Stimulated activated CD4-positive, alpha-beta T cell treated with anti-CD3 and anti-CD28 coated beads, Interleukin-12 subunit alpha, Interleukin-12 subunit beta, amount 100 ng/mL, for 4 hours (primary cell): ENCODE measurements at regions not wholly inside any gene's neighbourhood (a gene's known extent, or its start where the extent isn't known, plus 50 kb on each side); places are given as distances from the start of the nearest gene placed in this dataset.

Experiments used
- DNase-seq: peaks from one replicate; pipeline ENCODE4 v3.0.0-alpha.2; 2020

DNA sequence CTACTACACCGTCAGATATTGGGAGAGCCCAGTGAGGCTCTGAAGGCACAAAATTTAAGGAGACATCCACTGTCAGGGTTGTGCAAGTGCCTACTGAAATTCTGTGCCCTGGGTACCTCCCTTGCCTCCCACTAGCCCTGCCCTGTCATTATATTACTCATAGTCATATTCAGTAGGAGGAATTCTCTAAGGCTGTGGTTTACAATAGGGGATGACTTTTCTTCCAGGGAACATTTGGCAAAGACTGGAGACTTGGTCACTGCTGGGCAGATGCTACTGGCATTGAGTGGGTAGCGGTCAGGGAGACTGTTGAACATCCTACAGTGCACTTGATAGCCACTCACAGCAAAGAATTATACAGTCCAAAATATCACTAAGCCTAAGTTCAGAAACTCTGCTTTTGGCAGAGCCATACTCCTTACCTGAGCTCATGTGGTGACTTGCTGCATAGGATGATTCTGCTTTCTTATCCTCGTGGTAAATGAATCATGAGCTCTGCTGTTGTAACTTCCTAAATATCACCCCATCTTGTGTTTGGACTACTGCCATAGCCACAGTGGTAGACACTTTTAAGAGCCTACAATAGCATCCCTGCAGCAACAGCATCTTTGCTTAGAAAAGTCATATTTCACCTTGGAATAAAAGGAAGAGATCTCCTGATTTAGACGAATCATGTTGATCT, 563.4 kb upstream of the PLXNA2 start:
- no peak for DNase-seq

DNA sequence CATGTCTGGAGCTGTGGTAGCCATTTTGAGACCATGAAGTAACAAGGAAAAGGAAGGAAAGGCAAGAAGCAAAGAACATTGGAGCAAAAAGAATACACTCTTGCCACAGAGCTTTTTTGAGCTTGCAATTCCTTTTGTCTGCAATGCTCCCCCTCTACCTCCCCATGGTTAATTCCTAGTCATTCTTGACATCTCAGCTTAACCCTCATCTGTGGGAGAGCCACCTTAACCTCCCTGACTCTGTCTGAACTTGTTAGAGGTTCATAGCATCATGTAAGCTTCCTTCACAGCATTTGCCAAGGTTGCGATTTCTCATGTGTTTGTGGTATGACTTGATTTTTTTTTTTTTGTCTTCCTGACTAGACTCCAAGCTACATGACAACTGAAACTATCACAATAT, 564.1 kb upstream of the PLXNA2 start:
- no peak for DNase-seq

DNA sequence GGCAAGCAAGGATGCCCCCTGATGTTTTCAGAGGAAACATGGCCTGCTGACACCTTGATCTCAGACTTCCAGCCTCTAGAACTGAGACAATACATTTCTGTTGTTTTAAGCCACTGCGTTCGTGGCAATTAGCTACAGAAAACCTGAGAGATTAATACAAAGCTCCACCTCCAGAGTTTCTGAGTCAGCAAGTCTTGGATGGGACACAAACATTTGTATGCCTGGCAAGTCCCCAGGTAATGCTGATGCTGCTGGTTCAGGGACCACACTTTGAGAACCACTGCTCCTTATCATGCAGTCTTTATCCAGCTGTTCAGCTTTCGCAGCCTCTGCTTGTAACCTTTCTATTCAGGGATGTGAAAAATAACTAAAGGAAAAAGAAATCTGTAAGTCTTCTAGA, 565.7 kb upstream of the PLXNA2 start:
- no peak for DNase-seq

DNA sequence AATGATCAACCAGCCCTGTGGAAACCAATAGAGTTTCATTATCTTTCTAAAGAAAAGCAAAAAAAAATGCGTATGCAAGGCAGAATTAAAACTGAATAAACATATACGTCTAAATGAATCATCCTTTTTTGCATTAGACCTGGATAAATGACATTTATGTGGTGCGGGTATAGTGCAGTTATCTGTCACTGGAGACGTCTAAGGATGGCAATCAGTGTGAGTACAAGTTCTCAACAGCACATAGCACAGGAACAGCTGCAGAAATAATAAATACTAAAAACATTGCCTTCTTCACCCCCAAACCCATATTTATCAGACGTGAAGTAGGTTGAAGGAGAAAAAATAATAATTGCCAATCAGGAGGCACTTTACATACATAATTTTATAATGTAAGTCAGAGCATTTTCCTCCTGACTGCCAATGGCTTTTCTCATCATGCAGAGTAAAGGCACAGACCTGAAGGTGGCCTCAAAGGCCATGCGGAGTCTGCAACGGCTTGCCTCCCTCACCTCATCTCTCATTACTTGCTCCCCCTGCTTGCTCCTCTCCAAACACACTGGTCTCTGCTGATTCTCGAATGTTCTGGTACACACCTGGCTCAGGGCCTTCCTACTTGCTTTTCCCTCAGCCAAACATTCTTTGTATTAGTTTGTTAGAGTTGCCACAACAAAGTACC, 574.7 kb upstream of the PLXNA2 start:
- no peak for DNase-seq

DNA sequence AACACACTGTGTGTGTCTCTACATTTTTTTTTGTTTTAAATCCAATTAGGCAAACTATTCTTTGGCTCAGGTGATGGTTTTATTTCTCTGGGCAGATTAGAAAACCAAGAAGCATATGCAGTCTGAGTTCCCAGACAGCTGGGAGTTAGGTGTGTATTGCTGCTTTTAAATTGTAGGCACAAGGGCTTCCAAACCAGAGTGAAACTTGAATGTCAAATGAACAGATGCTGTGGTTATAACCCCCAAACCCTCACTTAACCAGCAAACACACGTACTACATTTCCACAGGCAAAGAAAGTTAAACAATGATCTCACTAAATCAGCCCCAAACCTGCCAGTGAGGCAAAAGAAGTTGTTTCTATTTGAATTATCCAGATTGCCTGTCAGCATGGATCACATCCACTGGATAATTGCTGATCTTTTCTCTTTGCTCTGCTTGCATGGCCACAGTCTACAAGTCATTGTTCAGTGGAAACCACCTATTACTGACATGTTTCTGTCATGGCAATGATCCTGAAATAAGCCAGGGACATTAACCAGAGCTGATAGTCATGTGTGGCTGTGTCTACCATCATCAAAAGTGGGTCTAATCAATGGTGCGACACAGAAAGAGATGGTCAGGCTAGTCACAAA, 576.5 kb upstream of the PLXNA2 start:
- no peak for DNase-seq

DNA sequence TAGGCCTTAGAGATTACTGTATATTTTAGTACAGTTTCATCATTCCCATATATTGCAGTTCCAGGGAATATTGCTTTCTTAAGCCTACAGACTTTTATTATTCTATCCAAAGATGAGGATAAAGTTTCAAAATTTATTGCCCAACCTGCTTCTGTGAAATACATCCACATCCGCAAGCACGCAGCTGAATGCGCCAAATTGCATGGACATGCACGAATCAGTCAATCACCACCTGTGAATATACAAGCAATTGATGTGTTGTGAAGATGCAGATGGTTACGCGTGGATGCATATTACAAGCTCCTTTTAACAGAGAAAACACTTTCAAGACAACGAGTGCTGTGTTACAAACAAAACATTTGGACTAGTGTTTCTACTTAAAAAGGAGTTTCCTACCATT, 577.8 kb upstream of the PLXNA2 start:
- DNase-seq = no peak

DNA sequence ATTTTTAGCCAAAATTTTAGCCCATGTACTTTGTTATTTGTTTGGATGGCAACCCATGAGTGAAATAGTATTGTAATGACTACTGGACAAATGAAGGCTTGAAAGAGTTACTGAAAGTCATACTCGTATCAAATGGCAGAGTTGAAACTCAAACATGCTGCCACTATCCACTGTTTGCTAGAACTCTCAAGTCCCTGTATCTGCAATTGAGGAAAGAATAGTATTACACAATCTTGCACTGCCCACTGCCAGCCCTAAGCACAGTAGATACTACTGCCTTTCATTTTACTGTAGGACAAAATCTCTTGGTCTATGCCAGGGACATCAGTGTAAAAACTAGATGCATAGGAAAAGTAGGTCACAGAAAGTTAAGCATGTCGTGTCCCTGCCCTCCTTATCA, 581.1 kb upstream of the PLXNA2 start:
- DNase-seq = no peak

DNA sequence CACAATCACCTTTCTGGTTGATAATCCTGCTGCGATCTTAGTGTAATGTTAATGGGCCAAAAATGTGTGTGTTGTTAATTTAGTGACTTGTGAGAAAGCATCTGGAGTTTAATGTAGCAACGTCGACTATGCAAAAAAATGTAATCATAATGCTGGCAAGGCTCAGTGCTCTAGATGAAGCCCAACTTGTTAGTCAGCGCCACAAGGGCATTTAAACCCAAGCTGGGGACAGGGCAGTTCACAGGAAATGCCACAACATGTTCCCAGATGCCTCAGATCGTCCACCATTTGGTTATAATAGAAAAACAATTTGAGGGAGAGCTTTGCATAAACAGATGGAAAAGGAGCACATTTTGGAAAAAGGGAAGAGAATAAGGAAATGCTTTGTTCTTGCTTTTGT, 585.4 kb upstream of the PLXNA2 start:
- DNase-seq = no peak

DNA sequence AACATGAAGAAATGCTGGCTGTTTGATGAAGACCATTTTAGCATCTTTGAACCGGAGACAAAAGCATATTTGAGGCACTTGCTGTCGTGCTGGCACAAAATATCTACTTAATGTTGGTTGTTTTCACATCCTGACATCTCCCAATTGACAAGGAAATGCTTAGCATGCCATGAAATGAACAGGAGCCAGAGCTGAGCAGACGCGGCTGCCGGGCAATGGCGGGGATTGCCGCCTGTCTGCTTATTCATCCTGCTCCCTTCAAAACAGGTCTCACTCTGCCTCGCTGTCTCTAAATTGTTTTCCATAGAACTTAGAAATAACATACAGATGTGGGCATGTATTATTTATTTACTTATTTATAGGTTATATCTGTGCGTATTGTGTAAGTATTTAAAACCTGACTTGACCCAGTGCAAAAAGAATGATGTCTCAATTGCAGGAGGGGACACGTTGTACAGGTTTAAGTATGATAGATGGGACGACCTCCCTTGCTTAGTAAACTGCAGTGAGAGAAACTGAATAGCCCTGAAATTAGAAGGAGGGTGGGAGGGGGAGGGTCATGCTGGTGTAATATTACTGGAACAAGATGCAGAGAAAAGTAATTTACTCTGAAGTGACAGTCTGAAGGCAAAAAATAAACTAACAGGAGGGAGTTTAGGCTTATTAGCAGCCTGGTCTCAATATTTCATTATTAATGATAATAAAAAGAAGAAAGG, 590.4 kb upstream of the PLXNA2 start:
- no peak for DNase-seq

DNA sequence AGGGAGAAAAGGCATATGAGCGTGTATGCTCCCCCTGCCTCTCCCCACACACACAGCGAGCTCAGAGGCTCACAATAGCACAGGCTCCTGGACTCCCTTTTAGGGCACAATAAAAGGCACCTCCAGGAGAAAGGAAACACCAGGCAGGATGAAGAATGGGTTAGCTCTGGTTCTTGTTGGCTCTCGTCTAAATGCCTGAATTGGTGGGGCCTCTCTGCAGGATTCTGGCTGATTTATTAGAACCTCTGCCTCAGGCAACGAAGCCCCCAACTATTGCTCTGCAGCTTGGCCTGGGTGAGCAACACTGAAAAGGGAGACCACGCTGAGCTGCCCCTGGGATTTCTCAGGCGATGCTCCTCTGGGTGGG, 590.9 kb upstream of the PLXNA2 start:
- DNase-seq = no peak

DNA sequence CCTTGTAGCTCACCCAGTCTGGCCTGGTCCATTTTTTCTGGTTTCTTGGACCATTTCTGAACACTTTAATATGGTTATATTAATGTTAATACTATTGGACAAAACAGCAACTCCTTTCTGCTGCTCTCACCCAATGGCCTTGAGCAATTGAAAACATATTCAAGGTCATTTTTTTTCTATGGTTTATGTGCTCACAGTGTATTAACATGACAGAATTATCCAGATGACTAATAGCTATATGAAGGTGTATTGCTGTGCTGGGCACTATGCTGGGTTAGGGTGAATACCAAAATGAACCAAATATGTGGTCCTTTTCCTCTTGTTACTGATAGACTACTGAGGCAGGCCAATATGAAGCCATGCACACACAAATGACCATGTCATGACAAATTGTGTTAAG, 591.6 kb upstream of the PLXNA2 start:
- no peak for DNase-seq

DNA sequence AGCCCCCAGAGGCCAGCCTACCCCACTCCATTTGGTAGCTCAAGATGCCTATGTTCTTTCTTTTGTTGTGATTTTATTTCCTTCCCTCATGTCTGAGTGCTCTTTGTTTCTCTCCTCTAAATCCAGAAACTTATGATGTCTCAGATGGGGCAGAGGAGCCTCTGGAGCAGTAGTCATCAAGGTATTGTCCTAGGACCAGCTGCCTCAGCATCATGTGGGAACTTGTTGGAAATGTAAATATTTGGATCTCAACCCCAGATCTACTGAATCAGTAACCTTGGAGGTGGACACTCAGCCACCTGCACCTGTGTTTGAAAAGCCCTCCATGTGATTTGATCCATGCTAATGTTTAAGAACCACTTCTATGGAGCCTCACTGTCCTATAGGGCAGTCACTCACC, 593.1 kb upstream of the PLXNA2 start:
- no peak for DNase-seq

DNA sequence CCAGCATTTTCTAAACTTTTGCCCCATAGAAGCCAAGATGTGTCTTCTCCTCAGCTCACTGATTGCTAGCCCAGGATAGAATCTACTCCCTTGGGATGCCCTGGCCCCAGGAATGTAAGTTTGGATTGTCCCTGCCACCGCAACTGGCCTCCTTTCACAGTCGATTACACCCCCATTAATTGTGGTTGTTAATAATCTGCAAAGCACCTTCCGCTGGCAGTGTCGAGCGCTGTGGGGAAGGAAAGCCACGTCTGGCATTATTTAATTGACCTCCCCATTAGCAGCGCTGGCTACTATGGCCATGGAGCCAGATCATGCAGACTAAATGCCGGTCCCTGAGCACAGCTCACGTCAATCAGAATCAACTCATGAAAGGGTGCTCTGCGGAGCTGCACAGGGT, 597.3 kb upstream of the PLXNA2 start:
- no peak for DNase-seq

DNA sequence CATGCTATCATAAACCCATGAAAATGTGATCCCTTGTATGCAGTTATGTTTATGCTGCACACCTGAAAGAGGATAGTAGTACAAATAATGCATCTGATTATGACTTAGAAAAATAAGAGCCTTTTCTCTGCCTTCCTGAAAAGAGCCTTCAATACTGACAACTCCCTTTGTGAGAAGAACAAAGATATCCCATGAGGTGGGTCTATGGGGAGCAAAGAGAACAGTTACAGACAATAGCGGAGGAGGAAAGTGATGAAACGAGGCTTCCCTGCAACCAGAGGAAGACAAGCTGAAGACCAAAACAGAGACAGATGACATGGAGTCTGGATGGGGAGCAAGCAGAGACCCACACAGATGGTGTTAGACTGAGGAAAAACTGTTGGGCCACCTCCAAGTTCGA, 598.3 kb upstream of the PLXNA2 start:
- DNase-seq = no peak

DNA sequence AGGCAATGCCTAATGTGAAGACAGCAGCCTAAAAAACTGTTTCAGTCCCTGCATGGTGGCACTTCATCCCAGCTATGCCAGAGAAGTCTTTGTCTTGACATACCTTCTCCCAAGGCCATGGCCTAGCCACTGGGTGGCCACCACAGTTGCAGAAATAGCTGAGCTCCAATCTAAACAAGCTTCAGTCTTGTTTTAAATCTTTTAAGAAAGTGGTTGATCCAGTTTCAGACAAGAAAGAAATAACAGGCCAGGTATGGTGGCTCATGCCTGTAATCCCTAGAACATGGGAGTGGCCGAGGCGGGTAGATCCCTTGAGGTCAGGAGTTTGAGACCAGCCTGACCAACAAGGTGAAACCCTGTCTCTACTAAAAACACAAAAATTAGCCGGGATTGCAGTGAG, 600.0 kb upstream of the PLXNA2 start:
- DNase-seq = no peak

DNA sequence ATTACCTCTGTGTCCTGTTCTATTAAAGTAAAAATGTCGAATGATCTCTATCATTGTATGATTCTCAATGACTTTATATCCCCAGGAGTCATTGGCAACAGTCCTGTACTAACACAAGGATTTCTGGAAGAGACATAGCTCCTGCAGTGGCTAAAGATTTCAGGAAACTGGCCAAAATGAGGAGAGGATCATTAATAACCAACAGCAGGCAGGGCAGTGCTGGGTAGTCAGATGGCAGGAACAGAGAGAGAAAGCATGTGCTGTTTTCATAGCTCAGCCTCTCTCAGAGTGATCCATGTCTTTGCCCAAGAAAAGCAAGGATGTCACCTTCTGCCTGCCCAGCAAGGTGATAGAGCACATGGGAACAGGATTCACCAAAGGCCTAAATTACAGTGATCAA, 604.7 kb upstream of the PLXNA2 start:
- no peak for DNase-seq

DNA sequence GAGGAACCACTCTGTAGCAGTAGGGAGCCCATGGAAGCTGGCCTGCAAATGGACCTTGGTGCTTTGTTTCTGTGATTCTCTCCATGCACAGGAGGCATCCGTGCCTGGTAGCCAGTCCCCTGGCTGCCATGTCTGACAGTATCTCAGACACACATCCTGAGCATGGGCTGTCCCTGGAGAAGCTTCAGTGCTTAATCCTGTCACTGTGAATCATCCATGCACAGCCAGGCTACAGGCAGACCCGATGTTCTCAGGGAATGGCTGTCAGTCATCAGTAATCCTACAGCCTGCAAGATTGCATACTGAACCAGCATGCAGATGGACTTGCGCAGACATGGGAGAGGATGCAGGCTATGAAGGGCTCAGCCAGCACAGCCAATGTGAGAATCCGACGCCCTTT, 606.3 kb upstream of the PLXNA2 start:
- no peak for DNase-seq

DNA sequence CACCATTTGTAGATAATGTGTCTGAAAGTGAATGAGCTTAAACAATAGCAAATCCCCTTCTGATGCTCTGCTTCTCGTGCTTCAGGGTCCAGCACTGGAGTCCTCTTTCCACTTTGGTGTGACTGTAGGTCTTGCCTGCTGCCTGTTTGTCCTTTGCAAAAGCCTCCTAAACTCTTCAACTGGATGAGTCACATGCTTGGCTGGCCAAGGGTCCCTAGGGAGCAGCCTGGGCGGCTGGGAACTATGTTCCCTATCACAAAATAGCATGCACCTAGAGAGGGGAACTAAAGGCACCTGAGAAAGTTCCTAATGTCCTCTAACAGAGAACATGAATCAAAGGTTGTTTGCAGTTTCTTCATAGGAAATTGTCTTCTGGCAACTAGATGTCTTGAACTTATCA, 607.2 kb upstream of the PLXNA2 start:
- DNase-seq = no peak

DNA sequence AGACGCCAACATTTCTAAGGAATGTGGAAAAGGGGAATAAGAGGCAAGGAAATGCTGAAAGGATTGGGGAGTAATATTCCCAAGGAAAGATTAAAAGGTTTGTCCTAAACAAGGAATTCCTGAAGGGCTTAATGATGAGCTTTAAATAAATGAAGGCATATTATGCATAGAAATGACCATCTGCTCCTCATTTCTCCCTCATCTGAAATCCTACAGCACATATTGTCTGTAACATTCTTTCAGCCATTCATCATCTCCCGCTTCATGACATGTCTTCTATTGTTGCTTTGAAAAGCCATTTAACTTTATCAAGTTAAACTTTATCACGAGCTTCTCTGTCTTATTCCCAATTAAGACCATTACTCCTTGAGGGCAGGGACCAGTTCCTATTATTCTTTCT, 608.7 kb upstream of the PLXNA2 start:
- no peak for DNase-seq

DNA sequence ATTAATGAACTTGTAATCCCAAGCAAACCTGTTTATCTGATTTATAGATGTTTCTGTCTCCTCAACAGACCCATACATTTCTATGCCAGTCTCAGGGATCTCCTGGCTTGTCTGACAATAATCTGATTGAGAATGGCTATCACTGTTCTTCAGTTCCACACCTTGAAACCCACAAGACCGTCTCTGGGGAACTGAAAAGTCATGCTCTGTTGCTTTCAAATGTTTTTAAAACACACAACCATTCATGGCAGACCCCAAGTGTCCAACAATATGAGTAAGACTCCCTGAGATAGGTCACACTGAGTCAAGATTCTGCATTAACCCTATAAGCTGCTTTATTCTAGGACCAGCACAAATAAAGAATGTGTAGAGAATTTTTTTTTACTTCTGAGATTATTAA, 611.2 kb upstream of the PLXNA2 start:
- DNase-seq = no peak

DNA sequence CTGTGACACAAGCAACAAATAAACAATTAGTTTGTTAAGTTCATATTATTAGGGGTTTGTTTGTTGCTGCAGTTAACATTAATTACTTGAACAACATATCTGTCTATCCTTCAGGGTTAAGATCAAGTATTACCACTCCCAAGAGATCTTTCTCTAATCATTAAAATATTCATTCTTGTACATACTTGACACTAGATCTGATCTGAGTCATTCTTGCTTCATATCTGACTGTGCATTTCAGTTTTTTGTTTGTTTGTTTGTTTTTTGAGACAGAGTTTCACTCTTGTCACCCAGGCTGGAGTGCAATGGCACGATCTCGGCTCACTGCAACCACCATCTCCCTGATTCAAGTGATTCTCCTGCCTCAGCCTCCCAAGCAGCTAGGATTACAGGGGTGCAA, 613.3 kb upstream of the PLXNA2 start:
- DNase-seq = no peak

DNA sequence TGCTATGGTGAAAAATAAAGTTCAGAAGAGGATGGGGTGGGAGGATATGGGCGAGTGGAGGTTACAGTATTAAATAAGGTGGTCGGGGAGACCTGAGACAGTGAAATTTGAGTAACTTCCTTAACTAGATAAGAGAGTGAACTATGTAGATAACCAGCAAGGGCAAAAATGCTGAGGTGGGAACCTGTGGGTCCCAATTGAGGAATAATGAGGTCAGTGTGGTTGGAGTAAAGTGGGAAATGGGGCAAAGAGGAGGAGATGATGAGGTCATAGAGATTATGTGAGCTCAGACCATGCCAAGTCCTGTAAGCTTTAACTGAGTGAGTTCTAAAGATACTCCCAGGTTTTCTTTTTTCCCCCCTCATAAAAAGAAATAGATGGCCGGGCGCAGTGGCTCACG, 614.6 kb upstream of the PLXNA2 start:
- no peak for DNase-seq

DNA sequence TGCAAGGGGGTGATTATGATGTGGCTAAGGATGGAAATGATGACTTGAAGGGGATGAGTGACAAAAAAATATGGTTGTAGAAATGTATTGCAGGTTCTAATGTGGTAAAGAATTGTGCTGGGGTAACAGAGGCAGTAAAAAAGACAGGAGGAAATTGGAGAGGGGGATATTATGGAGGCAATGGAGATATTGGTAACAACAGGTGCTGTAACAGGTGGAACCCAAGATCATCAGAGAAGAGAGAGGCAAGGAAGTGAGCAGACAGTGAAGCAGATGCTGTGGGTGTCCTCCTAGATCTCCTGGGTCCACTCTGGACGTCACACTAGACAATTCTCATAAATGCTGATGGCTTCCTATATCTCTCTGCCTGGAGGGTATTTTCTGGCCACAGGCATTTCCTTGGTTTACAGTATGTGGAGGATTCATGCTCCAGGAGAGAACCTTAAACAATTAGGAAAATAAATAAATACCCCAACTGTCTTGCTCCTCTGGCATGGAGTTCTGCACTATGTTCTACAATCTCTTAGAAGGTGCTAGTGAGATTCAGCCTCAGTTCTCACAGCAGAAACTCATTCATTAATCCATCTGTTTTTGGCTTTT, 620.3 kb upstream of the PLXNA2 start:
- no peak for DNase-seq
